CD4-positive, alpha-beta T cell (primary cell): ENCODE measurements at regions not wholly inside any gene's neighbourhood (a gene's known extent, or its start where the extent isn't known, plus 50 kb on each side); places are given as distances from the start of the nearest gene placed in this dataset.

ENCODE experiments used
- ATAC-seq: fragments of 200-7000 bp; cut with Tn5 transposase; one replicate; pipeline ENCODE4 v1.10.0; 2022; ENCODE audit warnings: mild to moderate bottlenecking; ENCODE audit not compliant: poor library complexity
- CTCF ChIA-PET: fragments of 350-600 bp; sonication (Branson Sonifier 250); formaldehyde crosslinking; loops from one replicate; lab custom pipeline; 2021; ENCODE audit warnings: antibody characterized with exemption, inconsistent platforms; lab: Charles Lee
- POLR2A ChIA-PET: fragments of 350-600 bp; sonication (Branson Sonifier 250); formaldehyde crosslinking; loops from one replicate; lab custom pipeline; 2021; ENCODE audit warnings: antibody characterized with exemption, inconsistent platforms; lab: Charles Lee
- DNase-seq, 14 experiments: peaks; one replicate each; pipeline ENCODE4 v3.0.0-alpha.2; 2013 to 2020; ENCODE audit warnings: mixed read lengths in 2 of 14
- H3K27ac ChIP-seq, 2 donors: one replicate each; pipeline versions ENCODE4 v1.5.1 to v1.7.0; 2013; ENCODE audit warnings: low read length in 2 of 2, low read depth in 1 of 2, mild to moderate bottlenecking in 1 of 2
- H3K27me3 ChIP-seq, 2 experiments: 1 replicate in 1 of 2; 2 replicates in 1 of 2; pipeline versions ENCODE4 v1.6.1 to v1.7.0; 2013; ENCODE audit warnings: low read length in 2 of 2, control low read depth in 1 of 2, mild to moderate bottlenecking in 1 of 2, moderate library complexity in 1 of 2; ENCODE audit not compliant: insufficient read depth in 2 of 2, control insufficient read depth in 1 of 2
- H3K36me3 ChIP-seq: one replicate; pipeline ENCODE4 v1.6.1; 2013; ENCODE audit warnings: low read length, control low read depth; ENCODE audit not compliant: insufficient read depth
- H3K4me1 ChIP-seq: one replicate; pipeline ENCODE4 v1.6.1; 2013; ENCODE audit warnings: low read length, control low read depth; ENCODE audit not compliant: insufficient read depth
- H3K4me3 ChIP-seq: one replicate; pipeline ENCODE4 v1.5.1; 2013; ENCODE audit warnings: mild to moderate bottlenecking, low read length, moderate library complexity
- H3K9me3 ChIP-seq, 2 experiments: 1 replicate in 1 of 2; 2 replicates in 1 of 2; pipeline versions ENCODE4 v1.6.1 to v1.7.0; 2013; ENCODE audit warnings: low read length in 2 of 2, mild to moderate bottlenecking in 2 of 2, control low read depth in 1 of 2, moderate library complexity in 1 of 2; ENCODE audit not compliant: control insufficient read depth in 1 of 2, insufficient read depth in 1 of 2
- H3K27ac Mint-ChIP-seq: one replicate; pipeline ENCODE4 v1.8.0; 2020; ENCODE audit warnings: mixed read lengths
- H3K27me3 Mint-ChIP-seq: one replicate; pipeline ENCODE4 v1.8.0; 2021; ENCODE audit warnings: mixed read lengths
- H3K36me3 Mint-ChIP-seq: one replicate; pipeline ENCODE4 v1.8.0; 2021; ENCODE audit warnings: low read depth, mixed read lengths
- H3K4me1 Mint-ChIP-seq: one replicate; pipeline ENCODE4 v1.8.0; 2021; ENCODE audit warnings: low read depth, mixed read lengths
- H3K4me3 Mint-ChIP-seq: one replicate; pipeline ENCODE4 v1.8.0; 2020; ENCODE audit warnings: mild to moderate bottlenecking, mixed read lengths
- H3K9me3 Mint-ChIP-seq: one replicate; pipeline ENCODE4 v1.8.0; 2020; ENCODE audit warnings: mixed read lengths
- intact Hi-C, 2 experiments: fragments of 100-400 bp; cut with DNase I in 1 of 2; cut with micrococcal nuclease in 1 of 2; formaldehyde crosslinking; loops; one replicate each; pipeline versions ENCODE4 v1.15.1 to v1.9.0; 2023 to 2025; cut with DNase I, micrococcal nuclease
- TF ChIP-seq, protein P1 (sequence below): fragments of 200-600 bp; IDR thresholded peaks from one replicate; pipeline ENCODE4 v1.8.0; 2022; ENCODE audit warnings: antibody characterized with exemption, mild to moderate bottlenecking

DNA sequence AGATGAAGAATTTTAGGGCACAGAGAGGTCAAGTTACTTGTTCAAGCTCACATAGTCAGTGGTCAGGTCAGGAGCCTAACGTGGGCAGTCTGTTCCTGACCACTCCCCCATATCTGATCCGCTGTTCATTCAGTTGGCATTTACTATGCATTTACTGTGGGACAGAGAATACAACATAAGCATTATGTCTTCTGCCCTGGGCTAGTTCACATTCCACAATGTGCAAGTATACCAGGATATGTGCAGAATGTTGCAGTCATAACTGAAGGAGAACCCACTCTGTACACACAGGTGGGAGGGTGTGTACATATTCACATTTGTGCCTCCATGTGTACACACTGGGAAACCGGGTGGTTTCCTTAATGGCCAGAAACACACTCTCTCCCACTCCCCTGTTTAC lies 309.6 kb downstream of the PRDM2 start:
- H3K4me1 Mint-ChIP-seq, result no peaks in the 10 kb centered on the region
- H3K4me1 ChIP-seq, result no peaks in the 10 kb centered on the region
- ATAC-seq (no peak), DNase-seq (no peak)
- H3K36me3 ChIP-seq, result no peaks in the 10 kb centered on the region
- H3K27me3 ChIP-seq, result peaks cover 0 to 2% of the 10 kb centered on the region in 2 experiments
- peaks cover 3% of the 10 kb centered on the region for H3K9me3 Mint-ChIP-seq
- no peak overlapping the region for H3K27ac ChIP-seq
- no peak overlapping the region for H3K4me3 Mint-ChIP-seq
- no peak overlapping the region for H3K4me3 ChIP-seq
- POLR2A ChIA-PET, result no interaction called here
- CTCF ChIA-PET, result no interaction called here
- peaks cover 6% of the 10 kb centered on the region for H3K27me3 Mint-ChIP-seq
- H3K27ac Mint-ChIP-seq, result no peak overlapping the region
- intact Hi-C loops, result no loop called here
- no peaks in the 10 kb centered on the region for H3K9me3 ChIP-seq
- TF ChIP-seq, protein P1, sequence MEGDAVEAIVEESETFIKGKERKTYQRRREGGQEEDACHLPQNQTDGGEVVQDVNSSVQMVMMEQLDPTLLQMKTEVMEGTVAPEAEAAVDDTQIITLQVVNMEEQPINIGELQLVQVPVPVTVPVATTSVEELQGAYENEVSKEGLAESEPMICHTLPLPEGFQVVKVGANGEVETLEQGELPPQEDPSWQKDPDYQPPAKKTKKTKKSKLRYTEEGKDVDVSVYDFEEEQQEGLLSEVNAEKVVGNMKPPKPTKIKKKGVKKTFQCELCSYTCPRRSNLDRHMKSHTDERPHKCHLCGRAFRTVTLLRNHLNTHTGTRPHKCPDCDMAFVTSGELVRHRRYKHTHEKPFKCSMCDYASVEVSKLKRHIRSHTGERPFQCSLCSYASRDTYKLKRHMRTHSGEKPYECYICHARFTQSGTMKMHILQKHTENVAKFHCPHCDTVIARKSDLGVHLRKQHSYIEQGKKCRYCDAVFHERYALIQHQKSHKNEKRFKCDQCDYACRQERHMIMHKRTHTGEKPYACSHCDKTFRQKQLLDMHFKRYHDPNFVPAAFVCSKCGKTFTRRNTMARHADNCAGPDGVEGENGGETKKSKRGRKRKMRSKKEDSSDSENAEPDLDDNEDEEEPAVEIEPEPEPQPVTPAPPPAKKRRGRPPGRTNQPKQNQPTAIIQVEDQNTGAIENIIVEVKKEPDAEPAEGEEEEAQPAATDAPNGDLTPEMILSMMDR, result no peak
- no peaks in the 10 kb centered on the region for H3K36me3 Mint-ChIP-seq

DNA sequence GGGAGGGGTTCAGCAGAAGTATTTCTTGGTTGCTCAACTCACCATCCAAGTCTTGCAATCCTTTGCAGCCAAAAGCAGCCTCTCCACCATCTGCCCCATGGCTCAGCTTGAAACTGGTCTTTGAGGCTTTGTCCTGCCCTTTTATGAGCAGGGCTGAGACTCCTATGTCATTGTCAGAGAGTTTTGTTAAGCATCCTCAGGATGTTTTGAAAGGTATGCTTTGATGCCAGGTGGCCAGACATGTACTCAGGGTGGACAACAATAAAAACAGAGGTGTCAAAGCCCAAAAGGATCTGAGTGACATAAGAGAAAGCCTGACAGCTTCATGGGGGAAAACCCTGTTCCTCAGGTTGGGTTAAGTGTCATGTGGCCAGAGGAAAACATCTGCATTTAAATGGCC lies 310.5 kb downstream of the PRDM2 start:
- no peaks in the 10 kb centered on the region for H3K36me3 Mint-ChIP-seq
- POLR2A ChIA-PET, result no interaction called here
- Histone ChIP-seq H3K27me3 (peaks cover 0 to 2% of the 10 kb centered on the region in 2 experiments), H3K36me3 (no peaks in the 10 kb centered on the region), H3K4me1 (no peaks in the 10 kb centered on the region), H3K4me3 (no peak overlapping the region), H3K9me3 (no peaks in the 10 kb centered on the region), H3K27ac (no peak overlapping the region)
- no peak overlapping the region for H3K4me3 Mint-ChIP-seq
- CTCF ChIA-PET, result no interaction called here
- no peaks in the 10 kb centered on the region for H3K4me1 Mint-ChIP-seq
- peaks cover 3% of the 10 kb centered on the region for H3K9me3 Mint-ChIP-seq
- H3K27me3 Mint-ChIP-seq, result peaks cover 6% of the 10 kb centered on the region
- no peak for ATAC-seq
- intact Hi-C loops, result no loop called here
- DNase-seq, result no peak
- TF ChIP-seq, protein P1, result no peak
- H3K27ac Mint-ChIP-seq, result no peak overlapping the region

DNA sequence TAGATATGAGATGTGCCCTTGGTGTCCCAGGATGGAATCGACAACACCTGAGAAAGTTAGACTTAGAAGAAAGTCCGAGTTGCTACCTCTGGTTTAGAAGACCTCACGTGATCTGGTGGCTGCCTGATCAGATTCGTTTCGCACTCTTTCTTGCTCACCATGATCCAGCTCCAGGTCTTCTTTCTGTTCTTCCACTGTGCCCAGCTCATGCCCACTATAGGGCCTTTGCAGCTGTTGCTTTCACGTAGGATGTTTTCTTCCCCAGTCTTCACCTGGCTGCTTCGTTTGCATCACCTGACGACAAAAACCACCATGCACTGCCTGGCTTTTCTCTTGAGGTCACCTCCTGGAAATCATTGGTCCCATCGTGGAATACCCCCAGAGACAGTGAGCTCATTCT lies 311.1 kb downstream of the PRDM2 start:
- Histone ChIP-seq H3K27ac (no peak overlapping the region), H3K36me3 (no peaks in the 10 kb centered on the region), H3K4me3 (no peak overlapping the region), H3K9me3 (no peaks in the 10 kb centered on the region), H3K27me3 (peaks cover 0 to 5% of the 10 kb centered on the region in 2 experiments), H3K4me1 (no peaks in the 10 kb centered on the region)
- TF ChIP-seq, protein P1, result no peak
- Mint-ChIP-seq H3K36me3 (no peaks in the 10 kb centered on the region), H3K27ac (no peak overlapping the region), H3K27me3 (peaks cover 10% of the 10 kb centered on the region), H3K4me3 (no peak overlapping the region), H3K4me1 (no peaks in the 10 kb centered on the region), H3K9me3 (peaks cover 3% of the 10 kb centered on the region)
- ChIA-PET POLR2A (no interaction called here), CTCF (no interaction called here)
- DNase-seq, result no peak
- intact Hi-C loops, result no loop called here
- no peak for ATAC-seq
